ENCODE measurements at regions not wholly inside any gene's neighbourhood (a gene's known extent, or its start where the extent isn't known, plus 50 kb on each side); places are given as distances from the start of the nearest gene placed in this dataset.

DNA sequence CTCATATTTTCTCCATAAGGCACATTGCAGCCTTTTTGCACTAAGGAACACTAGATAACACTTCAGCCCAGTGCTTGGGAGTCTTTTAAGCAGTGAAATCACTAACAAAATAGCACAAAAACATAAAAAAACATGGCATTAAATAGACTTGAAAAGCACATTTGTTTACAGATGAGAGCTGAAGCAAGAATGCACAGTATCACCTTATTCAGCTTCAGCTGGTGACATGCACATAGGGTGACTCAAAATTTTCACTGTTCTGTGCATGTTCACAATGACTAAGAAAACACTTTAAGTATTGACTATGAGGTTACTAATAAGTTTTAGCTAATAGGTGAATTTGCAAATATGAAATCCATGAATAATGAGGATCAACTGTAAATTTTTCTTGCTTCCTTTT lies 293.9 kb upstream of the TARS1 start:
- DNase-seq (ENCODE audit: low read depth, low spot score) = no peak

DNA sequence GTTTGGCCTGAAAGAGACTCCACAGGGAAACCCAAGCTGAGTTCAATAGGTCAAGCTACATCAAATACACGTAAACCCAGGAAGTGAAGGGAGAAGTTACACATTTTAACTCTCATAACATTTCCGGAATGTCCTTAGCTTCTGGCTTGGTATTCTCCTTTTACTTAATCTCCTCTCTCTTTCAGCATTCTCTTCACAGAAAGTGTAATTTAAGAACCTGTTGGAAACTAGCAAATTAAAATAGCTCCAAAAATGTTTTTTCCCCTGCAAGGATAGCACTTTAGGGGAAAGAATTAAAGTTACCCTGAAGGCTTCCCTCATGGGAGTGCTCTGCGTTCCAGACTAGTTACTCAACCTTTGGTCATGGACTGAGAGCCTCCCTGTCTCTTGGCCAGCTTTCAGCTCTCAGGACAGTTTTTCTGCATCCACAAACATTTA lies 292.7 kb upstream of the TARS1 start:
- DNase-seq (ENCODE audit: low read depth, low spot score) = peak; percentile 68

DNA sequence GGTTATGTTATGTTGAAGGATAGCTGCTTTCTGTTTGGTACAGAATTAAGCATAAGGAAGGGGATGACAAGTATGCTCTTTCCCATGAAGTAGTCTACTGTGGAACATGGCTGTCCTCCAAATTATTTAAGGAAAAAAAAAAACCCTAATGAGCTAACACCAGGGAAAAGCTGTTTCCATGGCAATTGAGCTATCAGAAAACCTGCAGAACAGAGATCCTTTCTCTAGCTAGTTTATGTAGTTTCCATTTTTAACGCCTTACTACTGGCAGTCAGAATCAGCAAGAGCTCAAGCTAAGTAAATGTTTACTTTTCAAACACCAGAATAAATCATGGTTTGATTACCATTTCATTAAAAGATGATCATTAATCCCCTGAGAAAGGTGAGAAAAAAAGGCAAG lies 287.4 kb upstream of the TARS1 start:
- peak; percentile 8 for DNase-seq (ENCODE audit: low read depth, low spot score)

DNA sequence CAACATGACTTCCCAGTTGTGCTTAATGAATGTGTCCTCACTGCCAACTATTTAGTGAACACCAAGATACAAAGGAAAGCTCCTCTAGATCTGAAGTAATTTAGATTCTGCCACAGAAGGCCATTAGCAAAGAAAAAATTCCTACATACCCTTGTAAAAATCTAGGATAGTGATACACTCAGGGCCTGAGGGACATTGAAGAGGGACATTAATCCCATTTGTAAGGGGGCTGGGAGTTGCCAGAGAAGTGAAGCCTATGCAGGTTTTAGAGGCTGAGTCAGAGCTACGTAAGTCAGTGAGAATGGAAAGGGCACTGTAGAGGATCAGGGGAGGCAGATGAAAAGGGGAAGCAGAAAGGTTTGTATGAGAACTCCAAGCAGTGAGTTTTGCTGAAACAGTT lies 286.9 kb upstream of the TARS1 start:
- DNase-seq (ENCODE audit: low read depth, low spot score) = no peak

DNA sequence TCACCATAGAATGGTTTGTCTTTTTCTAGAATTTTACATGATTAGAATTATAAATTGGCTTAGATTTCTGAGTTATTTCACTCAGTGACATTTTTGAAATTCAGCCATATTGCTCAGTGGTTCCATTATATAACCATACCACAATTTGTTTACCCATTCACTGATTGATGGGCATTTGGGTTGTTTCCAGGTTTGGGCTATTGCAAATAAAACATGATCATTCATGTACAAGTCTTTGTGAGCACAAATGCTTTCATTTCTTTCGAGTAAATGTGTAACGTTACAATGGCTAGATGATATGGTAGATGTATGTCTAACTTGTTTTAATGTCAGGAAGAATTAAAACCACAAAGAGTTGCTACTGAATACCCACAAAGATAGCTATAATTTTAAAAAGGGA lies 279.9 kb upstream of the TARS1 start:
- no peak for DNase-seq (ENCODE audit: low read depth, low spot score)

DNA sequence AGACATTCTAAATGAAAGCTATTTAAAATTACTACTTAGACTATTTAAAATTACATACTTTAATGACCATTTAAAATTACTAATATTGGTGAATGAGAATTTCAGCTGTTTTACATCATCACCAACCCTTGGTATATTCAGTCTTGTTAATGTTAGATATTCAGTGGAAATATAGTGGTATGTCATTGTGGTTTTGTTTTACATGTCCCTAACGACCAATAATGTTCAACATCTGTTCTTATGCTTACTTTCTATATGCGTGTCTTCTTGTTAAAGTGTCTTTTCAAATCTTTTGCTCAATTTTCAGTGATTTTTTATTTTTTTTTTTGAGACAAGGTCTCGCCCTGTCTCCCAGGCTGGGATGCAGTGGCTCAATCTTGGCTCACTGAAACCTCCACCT lies 279.3 kb upstream of the TARS1 start:
- no peak for DNase-seq (ENCODE audit: low read depth, low spot score)

DNA sequence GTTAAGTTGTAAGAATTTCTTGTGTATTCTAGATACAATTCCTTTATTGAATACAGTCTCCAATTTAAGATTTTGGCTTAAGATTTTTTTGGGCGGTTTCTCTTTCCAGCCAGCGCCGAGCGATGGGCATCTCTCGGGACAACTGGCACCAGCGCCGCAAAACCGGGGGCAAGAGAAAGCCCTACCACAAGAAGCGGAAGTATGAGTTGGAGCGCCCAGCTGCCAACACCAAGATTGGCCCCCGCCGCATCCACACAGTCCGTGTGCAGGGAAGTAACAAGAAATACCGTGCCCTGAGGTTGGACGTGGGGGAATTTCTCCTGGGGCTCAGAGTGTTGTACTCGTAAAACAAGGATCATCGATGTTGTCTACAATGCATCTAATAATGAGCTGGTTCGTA lies 278.7 kb upstream of the TARS1 start:
- DNase-seq (ENCODE audit: low read depth, low spot score) = no peak

DNA sequence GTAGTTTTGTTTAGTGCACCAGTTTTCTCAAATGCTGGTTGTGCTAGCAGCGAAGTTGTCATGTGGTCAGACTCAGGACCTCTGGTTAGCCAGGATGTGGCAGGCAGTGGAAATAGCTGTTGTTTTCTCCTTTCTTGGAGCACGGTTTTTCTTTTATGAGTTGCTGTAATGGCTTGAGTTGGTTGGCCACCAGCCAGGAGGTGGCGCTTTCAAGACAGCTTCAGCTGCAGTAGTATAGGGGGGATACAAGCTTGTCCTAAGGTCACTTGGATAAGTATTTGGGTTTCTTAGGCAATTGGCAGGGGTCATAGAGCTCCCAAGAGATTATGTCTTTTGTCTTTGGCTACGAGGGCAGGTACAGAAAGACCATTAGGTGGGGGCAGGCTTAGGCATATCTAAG lies 274.2 kb upstream of the TARS1 start:
- DNase-seq (ENCODE audit: low read depth, low spot score) = no peak

DNA sequence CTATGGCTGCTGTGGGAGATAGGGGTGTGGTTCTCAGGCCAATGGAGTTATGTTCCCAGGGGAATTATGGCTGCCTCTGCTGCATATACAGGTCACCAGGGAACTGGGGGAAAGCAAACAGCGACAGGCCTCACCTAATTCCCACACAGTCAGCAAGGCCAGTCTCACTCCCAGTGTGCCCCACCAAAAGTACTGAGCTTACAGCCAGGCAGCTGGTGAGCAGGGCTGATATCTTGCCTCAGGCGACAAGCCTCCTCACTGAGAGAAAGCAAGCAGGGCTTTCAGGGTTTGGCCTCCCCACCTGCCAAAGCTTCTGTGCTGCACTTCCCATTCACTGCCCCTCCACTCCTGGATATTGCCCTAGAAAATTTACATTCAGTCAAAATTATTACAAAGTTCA lies 273.8 kb upstream of the TARS1 start:
- no peak for DNase-seq (ENCODE audit: low read depth, low spot score)

DNA sequence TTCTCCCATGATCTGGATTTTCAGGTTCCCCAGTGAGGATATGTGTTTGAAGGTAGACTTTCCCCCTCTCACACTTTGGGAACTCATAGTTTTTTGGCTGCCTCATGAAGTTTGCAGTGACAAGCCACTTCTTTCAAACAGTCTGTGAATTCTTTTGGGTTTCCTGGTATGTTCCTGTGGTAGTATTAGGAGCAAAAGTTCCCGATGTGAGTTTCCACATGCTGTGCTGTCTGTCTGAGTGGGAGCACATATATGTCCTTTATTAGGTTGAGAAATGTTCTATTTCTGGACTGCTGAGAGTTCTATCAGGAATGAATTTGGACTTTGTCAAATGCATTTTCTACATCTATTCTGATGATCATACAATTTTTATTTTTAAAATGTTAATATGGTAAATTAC lies 273.2 kb upstream of the TARS1 start:
- DNase-seq (ENCODE audit: low read depth, low spot score) = peak; percentile 6

DNA sequence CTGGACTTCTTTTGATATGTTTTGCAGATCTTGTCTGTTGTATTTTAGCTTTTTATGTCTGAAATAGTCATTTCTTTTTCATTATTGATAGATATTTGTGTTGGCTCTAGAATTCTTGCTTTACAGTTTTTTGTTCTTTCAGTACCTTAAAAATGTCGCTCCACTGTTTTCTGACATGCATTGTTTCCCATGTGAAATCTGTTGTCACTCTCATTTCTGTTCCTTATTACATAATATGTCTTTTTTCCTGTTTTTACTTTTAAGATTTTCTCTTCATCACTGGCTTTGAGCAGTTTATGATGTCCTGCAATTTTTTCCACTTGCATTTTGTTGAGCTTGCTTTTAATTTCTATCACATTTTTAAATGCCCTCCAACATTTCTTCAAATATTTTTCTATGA lies 270.4 kb upstream of the TARS1 start:
- no peak for DNase-seq (ENCODE audit: low read depth, low spot score)

DNA sequence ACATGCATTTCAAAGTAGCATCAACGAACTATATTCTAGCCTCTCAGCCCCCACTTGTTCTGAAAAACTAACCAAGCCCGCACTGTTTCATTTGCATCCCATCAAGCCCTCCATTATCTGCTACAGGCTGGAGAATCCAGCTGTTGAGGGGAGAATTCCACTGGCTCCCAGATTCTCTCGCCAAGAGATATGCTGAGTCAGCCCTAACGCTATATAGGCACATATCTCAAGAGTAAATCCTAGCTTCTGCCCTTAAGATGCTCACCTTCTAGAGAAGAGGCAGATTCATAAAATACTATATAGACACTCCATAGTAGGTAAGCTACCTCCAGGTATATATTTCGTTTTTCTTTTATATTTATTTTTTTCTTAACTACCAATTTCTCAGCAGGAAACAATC lies 266.4 kb upstream of the TARS1 start:
- no peak for DNase-seq (ENCODE audit: low read depth, low spot score)

DNA sequence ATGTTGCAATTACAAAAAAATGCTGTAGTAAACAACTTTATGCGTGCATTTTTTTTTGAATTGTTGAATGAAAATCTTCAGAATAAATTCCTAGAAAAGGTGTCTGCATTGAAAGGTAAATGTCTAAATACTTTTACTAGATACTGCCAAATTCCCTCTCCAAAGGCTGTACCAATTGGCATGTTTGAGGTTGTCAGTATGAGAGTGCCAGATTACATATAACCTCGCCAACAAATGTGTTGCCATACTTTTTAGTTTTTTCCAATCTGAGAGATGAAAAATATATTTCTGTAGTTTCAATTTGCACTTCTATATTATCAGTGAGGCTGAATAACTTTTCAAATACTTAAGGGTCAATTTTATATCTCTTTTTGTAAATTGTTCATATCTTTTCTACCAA lies 261.5 kb upstream of the TARS1 start:
- no peak for DNase-seq (ENCODE audit: low read depth, low spot score)

DNA sequence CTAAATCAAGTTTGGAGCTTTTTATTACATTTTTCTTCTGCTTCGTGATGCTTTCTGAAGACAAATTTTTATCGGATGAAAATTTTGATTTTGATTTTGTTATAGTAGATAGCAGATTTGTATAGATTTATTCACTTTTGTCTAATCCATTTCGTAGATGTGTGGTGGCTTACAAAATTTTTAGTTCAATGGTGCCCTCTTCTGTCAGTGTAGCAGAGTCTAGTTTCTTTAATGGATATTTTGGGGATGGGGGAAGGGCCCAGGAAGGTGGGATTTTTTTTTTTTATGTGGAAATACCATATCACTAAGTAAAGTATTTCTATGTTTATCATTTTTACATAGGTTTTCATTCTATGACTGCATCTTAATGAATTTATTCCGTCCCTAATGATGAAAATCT lies 259.9 kb upstream of the TARS1 start:
- DNase-seq (ENCODE audit: low read depth, low spot score) = peak; percentile 44

DNA sequence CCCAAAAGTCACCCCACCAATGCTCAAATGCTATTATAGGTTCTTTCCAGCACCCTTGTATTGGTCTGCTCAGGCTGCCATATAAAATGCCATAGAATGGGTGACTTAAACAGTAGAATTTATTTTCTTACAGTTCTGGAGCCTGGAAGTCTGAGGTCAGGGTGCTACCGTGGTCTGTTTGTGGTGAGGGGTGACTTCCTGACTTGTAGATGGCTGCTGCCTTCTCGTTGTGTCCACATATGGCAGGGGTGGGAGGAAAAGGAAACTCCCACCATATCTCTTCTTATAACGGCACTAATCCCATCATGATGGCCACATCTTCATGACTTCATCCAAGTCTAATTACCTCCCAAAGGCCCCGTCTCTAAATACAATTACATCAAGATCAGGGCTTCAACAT lies 257.8 kb upstream of the TARS1 start:
- no peak for DNase-seq (ENCODE audit: low read depth, low spot score)

DNA sequence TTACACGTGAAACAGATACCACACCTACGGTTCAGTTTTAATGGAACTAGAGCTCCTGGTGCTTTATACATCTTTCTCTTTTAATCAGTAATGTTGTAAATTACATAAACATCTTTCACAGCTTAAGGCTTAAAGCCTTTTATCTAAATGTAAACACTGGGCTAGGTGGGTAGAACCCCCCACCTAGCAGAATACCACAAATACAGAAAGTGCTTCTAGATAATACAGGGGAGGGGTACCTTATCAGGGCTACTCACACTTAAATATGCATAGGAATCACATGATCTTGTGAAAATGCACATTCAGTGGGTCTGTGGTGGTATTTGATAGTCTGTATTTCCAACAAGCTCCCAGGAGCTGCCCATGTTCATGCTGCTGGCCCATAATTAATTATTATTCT lies 256.4 kb upstream of the TARS1 start:
- DNase-seq (ENCODE audit: low read depth, low spot score) = peak; percentile 2

DNA sequence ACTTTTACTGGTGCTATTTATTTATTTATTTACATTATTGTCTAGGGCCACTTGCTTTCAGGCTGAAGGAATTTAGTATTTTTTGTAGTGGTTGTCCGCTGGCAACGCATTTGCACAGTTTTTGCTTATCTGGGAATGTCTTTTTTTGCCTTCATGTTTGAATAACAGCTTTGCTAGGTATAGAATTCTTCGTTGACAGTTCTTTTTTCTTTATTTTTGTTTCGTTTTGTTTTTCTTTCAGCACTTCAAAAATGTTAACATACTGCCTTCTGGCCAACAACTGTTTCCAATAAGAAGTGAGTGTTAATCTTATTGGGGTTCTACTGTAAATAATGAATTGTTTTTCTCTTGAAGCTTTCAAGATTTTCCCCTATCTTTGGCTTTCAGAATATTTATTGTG lies 252.7 kb upstream of the TARS1 start:
- no peak for DNase-seq (ENCODE audit: low read depth, low spot score)

DNA sequence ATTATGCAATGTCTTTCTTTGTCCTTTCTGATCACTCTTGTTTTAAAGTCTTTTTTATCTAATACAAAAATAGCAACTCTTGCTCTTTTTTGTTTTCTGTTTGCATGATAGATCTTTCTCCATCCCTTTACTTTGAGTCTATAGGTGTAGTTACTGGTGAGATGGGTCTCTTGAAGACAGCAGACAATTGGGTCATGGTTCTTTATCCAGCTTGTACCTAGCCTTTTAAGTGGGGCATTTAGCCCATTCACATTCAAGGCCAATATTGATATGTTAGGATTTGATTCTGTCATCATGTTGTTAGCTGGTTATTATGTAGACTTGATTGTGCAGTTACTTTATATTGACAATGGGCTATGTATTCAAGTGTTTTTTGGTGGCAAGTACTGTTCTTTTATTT lies 245.9 kb upstream of the TARS1 start:
- no peak for DNase-seq (ENCODE audit: low read depth, low spot score)

DNA sequence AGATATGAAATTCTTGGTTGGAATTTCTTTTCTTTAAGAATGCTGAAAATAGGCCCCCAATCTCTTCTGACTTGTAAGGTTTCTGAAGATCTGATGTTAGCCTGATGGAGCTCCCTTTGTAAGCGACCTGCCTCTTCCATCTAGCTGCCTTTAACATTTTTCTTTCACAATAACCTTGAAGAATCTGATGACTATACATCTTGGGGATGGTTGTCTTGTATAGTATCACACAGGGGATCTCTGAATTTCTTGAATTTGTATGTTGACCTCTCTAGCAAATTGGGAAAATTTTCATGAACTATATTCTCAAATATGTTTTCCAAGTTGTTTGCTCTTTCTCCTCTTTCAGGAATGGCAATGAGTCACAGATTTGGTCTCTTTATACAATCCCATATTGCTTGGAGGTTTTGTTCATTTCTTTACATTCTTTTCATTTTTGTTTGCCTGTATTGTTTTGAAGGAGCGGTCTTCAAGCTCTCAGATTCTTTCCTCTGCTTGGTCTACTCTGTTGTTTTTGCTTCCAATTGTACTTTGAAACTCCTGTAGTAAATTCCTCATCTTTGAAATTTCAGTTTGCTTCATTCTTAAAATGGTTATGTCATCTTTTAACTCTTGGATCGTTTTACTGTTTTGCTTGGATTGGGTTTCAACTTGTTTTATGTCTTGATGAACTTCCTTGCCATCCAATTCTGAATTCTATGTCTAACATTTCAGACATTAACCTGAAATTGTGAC lies 245.2 kb upstream of the TARS1 start:
- DNase-seq (ENCODE audit: low read depth, low spot score) = peak; percentile 57

DNA sequence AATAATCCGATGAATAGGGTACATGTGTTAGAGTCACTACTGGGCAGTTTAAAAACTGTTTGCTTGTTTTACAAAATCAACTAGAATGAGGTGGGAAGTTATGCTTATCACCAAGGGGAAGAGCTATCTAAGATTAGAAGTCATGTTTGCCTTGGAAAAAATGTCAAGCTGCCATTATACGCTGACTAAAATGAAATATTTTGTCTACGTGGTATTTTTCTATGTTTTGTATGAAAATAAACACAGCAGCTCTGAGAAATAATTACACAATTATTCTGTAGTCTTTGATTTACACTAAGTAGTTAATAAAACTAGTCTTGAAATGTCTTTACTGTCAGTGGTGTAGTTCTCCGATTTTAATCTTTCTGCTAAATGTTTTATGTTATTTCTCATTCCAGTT lies 241.9 kb upstream of the TARS1 start:
- no peak for DNase-seq (ENCODE audit: low read depth, low spot score)

DNA sequence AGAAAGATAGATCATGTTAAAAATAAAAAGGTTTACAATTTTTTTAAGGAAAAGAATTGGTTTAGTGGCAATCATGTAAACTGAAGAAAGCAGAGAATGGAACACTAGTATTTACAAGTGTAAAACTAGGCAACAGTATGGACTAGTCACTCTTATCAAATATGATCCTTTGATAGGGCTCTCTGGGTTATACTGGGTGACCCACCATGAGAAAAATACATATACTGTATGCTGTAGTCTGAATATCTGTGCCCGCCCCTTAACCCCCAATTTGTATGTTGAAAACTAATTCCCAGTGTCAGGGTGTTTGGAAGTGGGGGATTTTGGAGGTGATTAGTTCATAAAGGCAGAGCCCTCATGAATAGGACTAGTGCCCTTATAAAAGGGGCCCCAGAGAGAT lies 236.8 kb upstream of the TARS1 start:
- no peak for DNase-seq (ENCODE audit: low read depth, low spot score)

DNA sequence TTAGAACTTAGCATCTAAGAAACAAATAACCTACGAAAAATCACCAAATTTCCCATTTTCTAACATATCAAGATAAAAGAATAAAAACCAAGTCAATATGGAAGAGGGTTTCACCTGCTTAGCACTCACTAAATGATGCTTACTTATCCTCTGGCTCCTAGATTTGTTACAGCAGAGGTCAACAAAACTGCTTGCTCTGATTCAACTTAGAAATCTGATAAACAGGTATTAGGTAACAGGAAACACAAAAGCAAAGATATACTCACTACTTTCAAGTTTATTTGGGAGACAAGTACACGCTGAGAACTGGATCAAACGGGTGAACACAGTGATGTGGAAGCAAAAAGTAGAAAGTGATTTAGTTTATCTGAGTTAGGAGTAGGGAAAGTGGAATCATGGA lies 235.7 kb upstream of the TARS1 start:
- no peak for DNase-seq (ENCODE audit: low read depth, low spot score)

DNA sequence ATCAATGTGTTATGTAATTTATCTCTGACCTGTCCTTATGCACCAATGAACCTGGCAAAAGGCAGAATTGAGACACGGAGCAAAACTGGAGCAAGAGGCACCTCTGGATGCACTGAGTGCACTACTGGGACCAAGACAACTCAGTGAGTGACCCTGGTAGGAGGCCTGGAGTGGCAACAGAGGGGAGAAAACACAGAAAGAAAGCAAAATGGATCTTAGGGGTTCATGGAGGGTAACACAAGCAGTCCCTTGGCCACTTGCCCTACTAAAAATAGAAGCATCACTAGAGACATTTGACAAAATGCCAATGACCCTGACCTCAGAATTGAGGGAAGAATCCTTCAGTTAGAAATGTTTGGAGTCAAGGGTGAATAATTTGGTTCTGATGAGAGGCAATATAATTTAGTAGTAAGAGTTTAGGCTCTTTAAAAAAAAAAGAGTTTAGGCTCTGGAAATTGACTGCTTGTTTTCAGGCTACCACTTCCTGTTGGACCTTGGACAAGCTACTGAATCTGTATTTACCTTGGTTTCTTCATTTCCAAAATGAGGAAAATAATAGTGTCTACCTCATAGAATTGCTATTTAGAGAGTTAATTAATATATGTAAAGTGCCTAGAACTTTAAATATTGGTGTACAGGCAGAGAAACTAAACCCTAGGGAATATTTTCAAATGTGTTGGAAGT lies 234.9 kb upstream of the TARS1 start:
- no peak for DNase-seq (ENCODE audit: low read depth, low spot score)

Measured in astrocyte of the hippocampus (primary cell).